GM13977 (cell line): ENCODE measurements at regions not wholly inside any gene's neighbourhood (a gene's known extent, or its start where the extent isn't known, plus 50 kb on each side); places are given as distances from the start of the nearest gene placed in this dataset.

Experiments used
- DNase-seq: peaks from one replicate; pipeline ENCODE4 v3.0.0; 2012; ENCODE audit warnings: low spot score
- in situ Hi-C: fragments of 300-500 bp; cut with MboI; formaldehyde crosslinking; loops from one replicate; pipeline ENCODE4 v1.12.0; 2022; ENCODE audit warnings: low sequenced_read_pairs, low pct_unique_long_range_greater_than_20kb, mixed read lengths, inconsistent platforms; ENCODE audit not compliant: unreplicated experiment
- TF ChIP-seq, protein P1 (sequence below): IDR thresholded peaks from 2 replicates; pipeline ENCODE4 v1.5.1; 2012; ENCODE audit warnings: mild to moderate bottlenecking, control low read depth; ENCODE audit not compliant: insufficient read depth; ENCODE audit errors: extremely low read depth, missing control alignments

- in situ Hi-C loops = no loop called here
- TF ChIP-seq, protein P1, sequence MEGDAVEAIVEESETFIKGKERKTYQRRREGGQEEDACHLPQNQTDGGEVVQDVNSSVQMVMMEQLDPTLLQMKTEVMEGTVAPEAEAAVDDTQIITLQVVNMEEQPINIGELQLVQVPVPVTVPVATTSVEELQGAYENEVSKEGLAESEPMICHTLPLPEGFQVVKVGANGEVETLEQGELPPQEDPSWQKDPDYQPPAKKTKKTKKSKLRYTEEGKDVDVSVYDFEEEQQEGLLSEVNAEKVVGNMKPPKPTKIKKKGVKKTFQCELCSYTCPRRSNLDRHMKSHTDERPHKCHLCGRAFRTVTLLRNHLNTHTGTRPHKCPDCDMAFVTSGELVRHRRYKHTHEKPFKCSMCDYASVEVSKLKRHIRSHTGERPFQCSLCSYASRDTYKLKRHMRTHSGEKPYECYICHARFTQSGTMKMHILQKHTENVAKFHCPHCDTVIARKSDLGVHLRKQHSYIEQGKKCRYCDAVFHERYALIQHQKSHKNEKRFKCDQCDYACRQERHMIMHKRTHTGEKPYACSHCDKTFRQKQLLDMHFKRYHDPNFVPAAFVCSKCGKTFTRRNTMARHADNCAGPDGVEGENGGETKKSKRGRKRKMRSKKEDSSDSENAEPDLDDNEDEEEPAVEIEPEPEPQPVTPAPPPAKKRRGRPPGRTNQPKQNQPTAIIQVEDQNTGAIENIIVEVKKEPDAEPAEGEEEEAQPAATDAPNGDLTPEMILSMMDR = no peak
- DNase-seq = no peak
Measured at GRCh38 chr4:25489253-25489797, 112.3 kb downstream of the ANAPC4 start.

GRCh38 chr4:25493466-25493865 lies 116.4 kb downstream of the ANAPC4 start:
- TF ChIP-seq, protein P1 = no peak
- in situ Hi-C loops = no loop called here
- no peak for DNase-seq

GRCh38 chr4:25494166-25494565 lies 117.1 kb downstream of the ANAPC4 start:
- in situ Hi-C loops = no loop called here
- TF ChIP-seq, protein P1 = no peak
- no peak for DNase-seq

DNA sequence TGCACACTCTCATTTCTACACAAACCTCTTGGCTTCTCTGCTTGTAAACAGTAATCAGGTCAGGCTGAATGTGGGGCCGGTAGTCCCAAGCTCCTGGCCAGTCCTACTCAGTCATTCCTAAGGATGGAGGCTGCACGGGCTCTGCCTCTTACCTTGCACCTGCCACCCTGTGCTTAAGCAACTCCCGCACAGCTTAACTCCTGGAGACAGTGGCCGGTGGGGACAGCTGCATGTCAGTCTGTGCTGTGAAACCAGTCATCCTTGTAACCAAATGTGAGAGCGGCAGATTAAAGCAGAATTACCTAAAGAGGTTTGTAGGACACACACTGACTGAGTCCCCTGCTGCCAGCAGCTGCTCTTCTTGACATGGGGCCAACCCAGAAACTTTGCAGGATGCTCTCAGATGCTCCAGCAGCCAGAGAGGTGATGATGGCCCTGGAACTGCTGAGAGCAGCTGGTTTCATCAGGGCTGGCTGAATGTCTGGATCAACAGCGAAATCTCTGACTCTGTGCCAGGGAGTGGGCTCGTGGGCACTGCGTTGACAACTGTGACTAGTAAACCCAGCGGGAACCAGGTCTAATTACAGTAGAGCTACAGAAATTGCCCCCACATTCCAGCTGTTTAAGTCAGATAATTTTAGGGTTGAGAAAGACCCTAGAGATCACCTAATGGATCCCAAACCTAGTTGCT lies 123.7 kb downstream of the ANAPC4 start:
- in situ Hi-C loops = no loop called here
- DNase-seq = no peak

DNA sequence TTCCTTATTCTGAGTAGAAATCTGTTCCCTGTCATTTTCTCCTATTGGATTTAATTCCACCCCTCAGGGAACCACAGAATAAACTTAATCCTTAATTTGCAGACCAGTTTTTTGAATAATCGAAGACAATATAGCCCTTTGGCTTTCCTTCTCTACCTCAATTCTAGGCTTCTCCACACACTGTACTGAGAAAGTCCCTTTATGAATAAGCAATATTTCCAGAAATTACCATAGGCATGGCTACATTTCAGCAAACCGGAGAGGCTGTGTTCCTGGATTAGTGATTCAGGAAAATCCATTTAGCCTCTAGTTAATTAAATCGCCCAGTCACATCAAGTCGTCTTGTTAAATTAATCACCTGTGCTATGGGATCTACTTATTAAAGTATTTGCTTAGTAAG lies 125.1 kb downstream of the ANAPC4 start:
- TF ChIP-seq, protein P1 = no peak
- in situ Hi-C loops = no loop called here
- DNase-seq = no peak

More for the DNA sequence above, 123.7 kb downstream of the ANAPC4 start:
- TF ChIP-seq, protein P1 = no peak

GRCh38 chr4:25503779-25504178 lies 126.7 kb downstream of the ANAPC4 start:
- TF ChIP-seq, protein P1 = no peak
- DNase-seq = no peak
- in situ Hi-C loops = no loop called here
